ENCODE measurements at regions not wholly inside any gene's neighbourhood (a gene's known extent, or its start where the extent isn't known, plus 50 kb on each side); places are given as distances from the start of the nearest gene placed in this dataset.

- no peak for DNase-seq (ENCODE audit: low spot score)
Measured at GRCh38 chr10:83037653-83038052, 1101.7 kb upstream of the GHITM start.

DNA sequence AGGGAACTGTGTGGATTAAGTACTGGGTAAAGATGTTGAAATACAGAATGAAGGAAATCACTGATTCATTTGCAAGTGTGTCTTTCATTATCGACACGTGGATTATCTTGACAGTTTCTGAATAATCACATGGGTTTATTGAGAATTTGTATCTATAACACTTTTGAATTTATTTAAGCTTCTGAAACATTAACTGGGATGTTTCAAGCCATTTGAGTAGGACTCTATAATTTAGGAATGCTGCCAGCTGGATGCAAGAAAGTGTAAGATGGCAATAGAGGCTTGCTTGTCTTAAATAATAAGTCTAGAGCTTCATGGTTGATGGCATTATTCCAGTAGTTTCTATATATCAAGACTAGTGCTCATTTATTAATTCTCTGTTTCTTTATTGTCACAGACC is 1100.7 kb upstream of the GHITM start:
- no peak for DNase-seq (ENCODE audit: low spot score)

GRCh38 chr10:83045731-83046130 is 1093.6 kb upstream of the GHITM start:
- DNase-seq (ENCODE audit: low spot score) = no peak

- DNase-seq (ENCODE audit: low spot score) = no peak
Measured at GRCh38 chr10:83050815-83051214, 1088.5 kb upstream of the GHITM start.

- DNase-seq (ENCODE audit: low spot score) = no peak
Measured at GRCh38 chr10:83062871-83063270, 1076.4 kb upstream of the GHITM start.

- DNase-seq (ENCODE audit: low spot score) = no peak
Measured at GRCh38 chr10:83073472-83073871, 1065.8 kb upstream of the GHITM start.

DNA sequence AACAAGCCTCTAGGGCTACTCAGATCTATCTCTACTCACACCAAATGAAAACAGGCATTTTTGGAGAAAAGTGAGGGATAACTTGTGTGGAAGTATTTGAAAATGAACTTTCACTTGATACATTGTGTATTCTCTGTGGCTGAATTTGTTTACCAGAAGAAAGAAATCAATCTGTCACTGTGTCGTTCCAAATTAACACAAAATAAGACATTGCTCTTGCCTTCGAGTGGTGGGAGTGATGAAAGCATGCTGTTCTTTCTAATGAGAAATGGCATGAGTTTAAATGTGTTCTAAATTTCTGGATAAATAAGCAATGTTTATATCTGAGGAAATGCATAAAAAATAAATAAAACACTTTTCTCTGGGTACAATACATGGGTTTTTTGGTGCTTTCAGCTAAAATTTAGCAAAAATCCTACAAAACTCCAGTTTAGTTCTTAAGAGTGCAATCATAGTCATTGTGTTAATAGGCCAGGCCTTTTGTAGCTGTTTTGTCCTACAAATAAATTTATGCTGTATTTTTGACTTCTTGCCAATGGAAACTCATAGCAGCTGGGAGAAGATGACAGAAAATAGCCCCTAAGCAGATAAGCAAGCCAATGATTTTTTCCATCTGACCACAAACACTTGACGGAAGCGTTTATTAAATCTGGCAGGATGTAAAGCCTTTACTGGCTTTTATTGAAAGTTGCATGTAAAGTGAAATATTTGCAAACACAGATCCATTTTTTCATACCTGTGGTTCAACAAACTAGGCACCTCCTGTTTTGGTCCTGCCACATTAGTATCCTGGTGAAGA is 1064.1 kb upstream of the GHITM start:
- DNase-seq (ENCODE audit: low spot score) = no peak

DNA sequence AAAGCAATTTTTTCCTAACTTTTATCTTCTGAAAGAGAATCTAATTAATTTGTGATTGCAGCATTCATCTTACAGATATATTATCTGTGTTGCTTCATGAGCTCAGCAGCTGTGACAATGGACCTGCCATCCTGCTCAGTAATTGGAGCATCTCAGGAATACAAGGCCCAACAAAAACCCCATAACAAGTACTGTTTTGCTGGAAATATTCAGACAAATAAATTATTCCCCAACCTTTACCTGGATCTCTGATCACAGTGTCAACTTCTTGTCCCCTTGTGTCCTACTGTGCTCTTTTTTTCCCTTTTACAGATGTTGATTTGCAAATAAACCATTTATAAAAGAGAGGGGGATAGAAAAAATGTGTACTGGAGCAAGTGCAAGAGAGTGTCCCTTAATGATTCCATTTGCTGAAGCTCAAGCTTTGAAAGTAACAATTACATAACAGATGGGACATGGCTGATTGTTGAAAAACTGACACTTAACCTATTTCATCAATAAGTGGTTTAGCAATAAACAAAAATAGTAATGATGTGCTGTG is 1063.4 kb upstream of the GHITM start:
- no peak for DNase-seq (ENCODE audit: low spot score)

DNA sequence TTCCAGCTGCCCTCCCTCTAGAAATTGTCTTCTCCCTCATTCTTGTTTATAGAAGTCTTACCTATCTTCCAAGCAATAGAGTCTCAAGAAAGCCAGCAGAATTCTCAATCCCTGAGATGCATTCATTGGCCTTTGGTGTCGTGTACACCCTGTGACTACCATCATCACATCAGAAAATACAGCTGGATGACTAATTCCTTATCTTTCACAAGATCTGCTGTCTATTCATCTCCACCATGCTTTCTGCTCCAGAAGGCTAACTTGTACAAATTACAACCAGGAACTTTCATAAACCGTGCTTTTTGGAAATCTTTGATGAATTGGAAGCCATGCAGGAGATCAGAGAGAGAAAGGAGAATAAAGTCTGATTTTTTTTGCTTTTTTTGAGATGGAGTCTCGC is 1062.9 kb upstream of the GHITM start:
- DNase-seq (ENCODE audit: low spot score) = no peak

- no peak for DNase-seq (ENCODE audit: low spot score)
Measured at GRCh38 chr10:83078160-83078559, 1061.1 kb upstream of the GHITM start.

GRCh38 chr10:83078645-83079044 is 1060.7 kb upstream of the GHITM start:
- DNase-seq (ENCODE audit: low spot score) = no peak

DNA sequence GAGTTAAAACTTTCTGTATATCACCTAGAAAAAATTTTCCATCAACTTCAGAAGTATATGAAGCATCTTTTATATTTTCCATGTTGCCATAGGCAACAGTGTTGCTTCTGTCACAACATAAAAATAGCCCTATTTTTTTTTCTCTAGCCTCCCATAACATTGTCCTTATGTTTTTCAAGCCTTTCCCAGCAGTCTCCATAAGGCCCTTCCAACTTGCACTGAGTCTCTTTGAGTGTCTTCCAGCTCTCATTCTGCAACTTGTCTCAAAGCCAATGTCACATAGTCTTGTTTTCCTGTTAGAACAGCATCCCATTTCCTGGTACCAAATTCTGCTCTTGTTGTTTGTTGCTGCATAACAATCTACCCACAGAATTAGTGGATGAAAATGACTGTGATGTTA is 1055.5 kb upstream of the GHITM start:
- DNase-seq (ENCODE audit: low spot score) = no peak

- DNase-seq (ENCODE audit: low spot score) = no peak
Measured at GRCh38 chr10:83089335-83089734, 1050.0 kb upstream of the GHITM start.

DNA sequence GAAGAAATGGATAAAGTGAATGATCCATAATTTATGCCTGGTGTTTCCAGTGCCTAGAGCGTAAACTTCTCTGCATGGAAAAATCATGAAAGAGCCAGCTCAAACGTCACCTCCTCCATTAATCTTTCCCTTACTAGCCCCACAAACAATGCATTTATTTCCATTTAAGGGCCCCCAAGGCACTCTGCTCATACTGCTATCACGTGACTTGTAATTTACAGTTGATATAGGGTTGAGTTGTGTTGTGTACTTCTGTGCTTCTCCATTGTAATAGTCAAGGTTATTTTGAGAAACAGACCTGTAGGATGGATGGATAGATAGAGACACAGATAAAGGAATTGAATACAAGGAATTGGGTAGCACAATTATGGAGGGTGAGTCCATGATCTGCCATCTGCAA is 1034.7 kb upstream of the GHITM start:
- no peak for DNase-seq (ENCODE audit: low spot score)

DNA sequence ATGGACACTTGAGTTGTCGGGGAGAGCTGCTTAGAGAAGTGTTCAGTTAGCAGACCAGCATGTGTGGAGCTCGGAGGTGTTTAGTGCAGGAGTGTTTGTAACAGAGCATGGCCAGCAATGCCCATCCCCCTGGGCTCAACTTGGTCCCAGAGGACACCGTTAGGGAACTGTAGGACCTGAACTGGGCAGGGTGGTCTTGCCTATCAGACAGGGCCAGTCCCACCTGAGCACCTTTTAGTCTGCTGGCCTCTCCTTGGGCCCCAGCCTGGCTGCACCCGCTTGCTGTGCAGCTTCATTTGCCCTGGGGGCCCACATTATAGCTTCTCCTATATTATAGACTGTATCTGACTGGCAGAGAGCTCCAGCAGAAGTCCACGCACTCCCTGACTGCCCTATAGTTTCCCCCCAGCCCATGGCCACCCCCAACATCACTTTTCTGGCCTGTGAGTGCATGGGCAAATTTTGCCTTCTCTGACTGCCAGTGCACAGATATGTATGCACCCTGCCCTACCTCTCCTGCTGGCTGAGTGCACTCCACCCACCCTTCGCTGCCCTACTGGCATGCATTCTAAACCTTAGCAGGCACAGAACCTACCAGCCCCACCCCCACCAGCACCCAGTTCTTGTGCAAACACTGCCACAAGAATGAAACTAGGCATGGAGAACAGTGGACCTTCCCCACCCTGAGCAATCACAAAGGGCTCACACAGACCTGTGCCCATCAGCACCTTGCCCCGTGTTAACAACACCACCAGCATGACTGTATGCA is 1030.6 kb upstream of the GHITM start:
- no peak for DNase-seq (ENCODE audit: low spot score)

DNA sequence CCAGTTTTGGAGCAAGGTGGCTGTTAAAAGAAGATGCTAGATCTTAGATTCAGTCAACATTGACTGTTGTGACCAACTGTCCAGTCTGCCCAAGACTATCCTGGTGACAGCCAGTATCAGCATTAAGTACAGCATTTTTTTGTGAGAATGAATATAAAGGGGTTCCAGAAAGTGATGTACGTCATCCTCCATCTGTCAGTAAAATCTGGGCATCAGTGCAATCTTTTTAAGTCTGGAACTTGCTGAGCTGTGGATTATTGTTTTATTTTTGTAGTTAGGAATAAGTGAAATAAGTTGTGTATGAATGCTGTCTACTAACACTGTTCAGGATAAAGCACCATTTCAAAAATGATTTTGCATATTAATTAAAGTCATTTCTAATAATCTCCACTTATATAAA is 1020.0 kb upstream of the GHITM start:
- DNase-seq (ENCODE audit: low spot score) = no peak

- no peak for DNase-seq (ENCODE audit: low spot score)
Measured at GRCh38 chr10:83122336-83122735, 1017.0 kb upstream of the GHITM start.

GRCh38 chr10:83127942-83128575 is 1011.2 kb upstream of the GHITM start:
- no peak for DNase-seq (ENCODE audit: low spot score)

DNA sequence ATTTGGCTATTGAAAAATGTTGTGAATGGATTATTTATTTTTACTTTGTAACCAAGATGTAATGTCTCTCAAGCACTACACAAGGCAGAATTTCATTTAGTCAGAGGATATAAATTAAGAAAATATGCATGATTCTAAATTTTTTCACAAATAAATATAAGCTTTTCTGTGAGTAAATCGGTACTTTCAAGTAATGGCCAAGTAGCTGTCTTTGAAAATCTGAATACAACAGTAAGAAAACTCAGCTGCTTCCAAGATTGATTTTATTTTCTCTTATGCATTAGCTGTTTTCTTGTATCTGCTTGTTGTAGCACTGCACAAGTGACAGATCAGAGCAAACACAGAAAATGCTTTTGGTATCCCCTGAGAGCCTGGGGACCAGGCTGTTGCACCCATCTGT is 998.5 kb upstream of the GHITM start:
- DNase-seq (ENCODE audit: low spot score) = no peak

DNA sequence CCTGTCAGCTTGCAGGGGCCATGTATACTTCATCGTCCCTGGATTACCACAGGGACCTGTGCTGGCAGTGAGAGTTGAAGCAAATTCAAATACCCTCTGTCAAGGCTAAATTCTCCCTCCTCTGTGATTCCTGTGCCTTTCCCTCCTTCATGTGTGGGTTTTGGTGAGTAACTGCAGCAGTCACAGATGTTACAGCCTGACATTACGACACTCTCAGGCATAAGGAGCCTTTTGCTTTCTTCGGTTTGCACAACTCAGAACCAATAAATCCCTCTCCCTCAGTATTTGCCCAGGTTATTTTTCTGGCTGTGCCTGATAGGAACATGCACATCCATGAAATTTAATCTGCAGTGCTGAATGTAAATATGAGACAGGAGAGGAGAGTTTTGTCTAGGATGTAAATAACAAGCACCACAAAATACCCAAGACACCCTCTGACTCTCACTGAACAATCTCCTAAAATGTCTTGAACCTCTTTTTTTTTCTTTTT is 997.2 kb upstream of the GHITM start:
- no peak for DNase-seq (ENCODE audit: low spot score)

DNA sequence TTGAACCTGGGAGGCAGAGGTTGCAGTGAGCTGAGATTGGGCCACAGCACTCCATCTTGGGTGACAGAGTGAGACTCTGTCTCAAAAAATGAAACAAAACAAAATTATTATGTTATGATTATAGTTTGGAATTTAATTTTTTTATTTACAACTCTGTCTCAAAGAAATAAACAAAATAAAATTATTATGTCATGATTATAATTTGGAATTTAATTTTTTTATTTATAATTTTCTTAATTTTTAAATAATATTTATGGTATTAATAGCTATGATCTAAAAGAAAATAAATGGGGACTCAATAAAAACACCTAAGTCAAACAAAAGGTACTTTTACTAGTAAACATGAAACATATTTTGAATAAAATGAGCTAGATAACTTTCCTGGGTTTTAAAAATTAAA is 994.8 kb upstream of the GHITM start:
- no peak for DNase-seq (ENCODE audit: low spot score)

GRCh38 chr10:83153714-83154113 is 985.6 kb upstream of the GHITM start:
- DNase-seq (ENCODE audit: low spot score) = no peak
